NCI-H1092 (cell line): ENCODE measurements at regions not wholly inside any gene's neighbourhood (a gene's known extent, or its start where the extent isn't known, plus 50 kb on each side); places are given as distances from the start of the nearest gene placed in this dataset.

Source experiments
- DNase-seq: peaks from one replicate; lab custom pipeline; 2025; lab: John Stamatoyannopoulos, UW

- DNase-seq: no peak
Measured at GRCh38 chr12:105745811-105746210, 392.9 kb downstream of the NUAK1 start.

- no peak for DNase-seq
Measured at GRCh38 chr12:105748806-105749600, 389.8 kb downstream of the NUAK1 start.

GRCh38 chr12:105750096-105750495 lies 388.7 kb downstream of the NUAK1 start:
- DNase-seq: no peak

- DNase-seq: no peak
Measured at GRCh38 chr12:105754313-105754712, 384.4 kb downstream of the NUAK1 start.

GRCh38 chr12:105756961-105757360 lies 381.8 kb downstream of the NUAK1 start:
- DNase-seq: no peak

GRCh38 chr12:105759149-105759548 lies 379.6 kb downstream of the NUAK1 start:
- DNase-seq: no peak

- DNase-seq: no peak
Measured at GRCh38 chr12:105761075-105761474, 377.7 kb downstream of the NUAK1 start.

GRCh38 chr12:105764216-105764835 lies 374.4 kb downstream of the NUAK1 start:
- no peak for DNase-seq

GRCh38 chr12:105765053-105766014 lies 373.4 kb downstream of the NUAK1 start:
- DNase-seq: no peak

GRCh38 chr12:105766029-105766428 lies 372.7 kb downstream of the NUAK1 start:
- DNase-seq: no peak

GRCh38 chr12:105769486-105769885 lies 369.3 kb downstream of the NUAK1 start:
- DNase-seq: no peak

- peak; percentile 18 for DNase-seq
Measured at GRCh38 chr12:105773471-105773870, 365.3 kb downstream of the NUAK1 start.

GRCh38 chr12:105774037-105774436 lies 364.7 kb downstream of the NUAK1 start:
- no peak for DNase-seq

GRCh38 chr12:105775343-105775742 lies 363.4 kb downstream of the NUAK1 start:
- DNase-seq: no peak

GRCh38 chr12:105783983-105784947 lies 354.5 kb downstream of the NUAK1 start:
- DNase-seq: no peak

GRCh38 chr12:105793421-105793820 lies 345.3 kb downstream of the NUAK1 start:
- DNase-seq: no peak

- DNase-seq: no peak
Measured at GRCh38 chr12:105798256-105798845, 340.4 kb downstream of the NUAK1 start.

GRCh38 chr12:105799103-105799502 lies 339.7 kb downstream of the NUAK1 start:
- DNase-seq: no peak

- no peak for DNase-seq
Measured at GRCh38 chr12:105801351-105801750, 337.4 kb downstream of the NUAK1 start.

- DNase-seq: no peak
Measured at GRCh38 chr12:105803292-105803691, 335.5 kb downstream of the NUAK1 start.
